T-cell (primary cell): ENCODE measurements at regions not wholly inside any gene's neighbourhood (a gene's known extent, or its start where the extent isn't known, plus 50 kb on each side); places are given as distances from the start of the nearest gene placed in this dataset.

ENCODE experiments used
- ATAC-seq, 4 experiments: fragments of 200-7000 bp in 3 of 4; fragments of 150-1000 bp in 1 of 4; cut with Tn5 transposase; replicated peaks in 1 of 4; 1 replicate in 3 of 4; 2 replicates in 1 of 4; pipeline ENCODE4 v1.10.0; 2021; ENCODE audit warnings: moderate library complexity in 3 of 4, mild to moderate bottlenecking in 2 of 4, moderate number of reproducible peaks in 1 of 4
- CTCF ChIA-PET, 2 donors: fragments of 300-600 bp; sonication (Branson Sonifier 250); formaldehyde crosslinking; loops; one replicate each; lab custom pipeline; 2022; ENCODE audit warnings: antibody characterized with exemption in 2 of 2; lab: Charles Lee
- POLR2A ChIA-PET, 2 donors: fragments of 300-600 bp; sonication (Branson Sonifier 250); formaldehyde crosslinking; loops; one replicate each; lab custom pipeline; 2022; ENCODE audit warnings: antibody characterized with exemption in 2 of 2; lab: Charles Lee
- DNase-seq, 35 experiments: peaks; one replicate each; pipeline versions ENCODE4 v3.0.0 to v3.0.0-alpha.2; 2013 to 2023
- H3K27ac ChIP-seq: one replicate; pipeline ENCODE4 v1.5.1; 2013; ENCODE audit warnings: low read length
- H3K27me3 ChIP-seq, 2 experiments: replicated peaks in 1 of 2; 1 replicate in 1 of 2; 2 replicates in 1 of 2; pipeline versions ENCODE4 v1.6.1 to v1.7.0; 2013; ENCODE audit warnings: low read length in 1 of 2, mixed read lengths in 1 of 2; ENCODE audit not compliant: control insufficient read depth in 2 of 2, insufficient read depth in 2 of 2; ENCODE audit errors: extremely low read depth in 1 of 2
- H3K36me3 ChIP-seq, 2 donors: 1 replicate in 1 of 2; 2 replicates in 1 of 2; pipeline versions ENCODE4 v1.6.1 to v1.7.0; 2013; ENCODE audit warnings: low read length in 1 of 2; ENCODE audit not compliant: control insufficient read depth in 2 of 2, insufficient read depth in 1 of 2; ENCODE audit errors: extremely low read depth in 1 of 2
- H3K4me1 ChIP-seq, 2 experiments: 1 replicate in 1 of 2; 2 replicates in 1 of 2; pipeline versions ENCODE4 v1.6.1 to v1.7.0; 2013; ENCODE audit warnings: low read length in 2 of 2, mixed read lengths in 1 of 2; ENCODE audit not compliant: insufficient read depth in 2 of 2, control insufficient read depth in 1 of 2; ENCODE audit errors: extremely low read depth in 1 of 2
- H3K4me3 ChIP-seq, 2 donors: 1 replicate in 1 of 2; 2 replicates in 1 of 2; pipeline versions ENCODE4 v1.5.1 to v1.7.0; 2013; ENCODE audit warnings: mild to moderate bottlenecking in 2 of 2, low read length in 1 of 2, moderate library complexity in 1 of 2; ENCODE audit not compliant: control insufficient read depth in 1 of 2; ENCODE audit errors: extremely low read depth in 1 of 2
- H3K9me3 ChIP-seq: 2 replicates; pipeline ENCODE4 v1.7.0; 2013
- H3K27ac Mint-ChIP-seq, 2 donors: one replicate each; pipeline ENCODE4 v1.8.0; 2020 to 2021; ENCODE audit warnings: mild to moderate bottlenecking in 2 of 2, mixed read lengths in 2 of 2
- H3K27me3 Mint-ChIP-seq, 2 donors: one replicate each; pipeline ENCODE4 v1.8.0; 2021 to 2022; ENCODE audit warnings: mixed read lengths in 2 of 2
- H3K36me3 Mint-ChIP-seq: one replicate; pipeline ENCODE4 v1.8.0; 2021; ENCODE audit warnings: mixed read lengths
- H3K4me1 Mint-ChIP-seq, 3 donors: one replicate each; pipeline ENCODE4 v1.8.0; 2020 to 2022; ENCODE audit warnings: mixed read lengths in 3 of 3, mild to moderate bottlenecking in 1 of 3
- H3K4me3 Mint-ChIP-seq, 3 donors: one replicate each; pipeline ENCODE4 v1.8.0; 2020 to 2022; ENCODE audit warnings: mild to moderate bottlenecking in 3 of 3, mixed read lengths in 3 of 3, moderate library complexity in 3 of 3
- H3K9me3 Mint-ChIP-seq, 3 donors: one replicate each; pipeline ENCODE4 v1.8.0; 2020 to 2022; ENCODE audit warnings: mixed read lengths in 3 of 3
- WGBS: methylation state at CpG from one replicate; pipeline ENCODE4 v1.1.5; 2013; ENCODE audit warnings: missing lambda C conversion rate; ENCODE audit not compliant: insufficient coverage; 5-methylcytosine and 5-hydroxymethylcytosine counted together

GRCh38 chr4:14513471-14513870, 488.8 kb upstream of the CPEB2 start:
- H3K36me3 ChIP-seq = no peaks in the 10 kb centered on the region
- 86% methylated on average over 3 of the region's 4 CpGs for WGBS
- Mint-ChIP-seq H3K27ac (no peak overlapping the region), H3K36me3 (no peaks in the 10 kb centered on the region), H3K4me3 (no peak overlapping the region), H3K4me1 (no peaks in the 10 kb centered on the region), H3K27me3 (no peaks in the 10 kb centered on the region), H3K9me3 (no peaks in the 10 kb centered on the region)
- H3K27ac ChIP-seq = no peak overlapping the region
- POLR2A ChIA-PET = no interaction called here
- DNase-seq (no peak), ATAC-seq (no peak)
- no peaks in the 10 kb centered on the region for H3K27me3 ChIP-seq
- H3K4me3 ChIP-seq = no peak overlapping the region
- no peaks in the 10 kb centered on the region for H3K9me3 ChIP-seq
- H3K4me1 ChIP-seq = no peaks in the 10 kb centered on the region
- CTCF ChIA-PET = no interaction called here

DNA sequence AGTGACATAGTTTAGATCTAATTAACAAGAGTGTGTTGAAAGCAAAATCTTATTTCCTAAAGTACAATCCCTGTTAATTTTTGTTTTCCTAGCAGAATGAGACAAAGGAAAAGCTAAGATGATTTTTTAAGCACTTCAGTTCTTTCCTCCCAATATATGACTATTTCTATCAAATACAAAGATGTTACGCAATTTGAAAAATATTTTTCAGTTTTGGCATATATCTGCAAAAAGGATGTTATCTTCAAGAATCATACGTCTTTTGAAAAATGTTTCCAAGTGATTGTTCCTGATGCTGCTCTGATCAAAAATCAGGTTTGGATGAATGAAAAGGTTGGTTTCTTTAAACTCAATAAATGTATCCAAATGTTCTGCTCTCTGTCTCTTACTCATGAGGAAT, 486.7 kb upstream of the CPEB2 start:
- Histone ChIP-seq H3K36me3 (no peaks in the 10 kb centered on the region), H3K4me3 (no peak overlapping the region), H3K27ac (no peak overlapping the region), H3K4me1 (no peaks in the 10 kb centered on the region), H3K9me3 (no peaks in the 10 kb centered on the region), H3K27me3 (no peaks in the 10 kb centered on the region)
- no peaks in the 10 kb centered on the region for H3K9me3 Mint-ChIP-seq
- no peaks in the 10 kb centered on the region for H3K27me3 Mint-ChIP-seq
- POLR2A ChIA-PET = no interaction called here
- no peak overlapping the region for H3K4me3 Mint-ChIP-seq
- no peaks in the 10 kb centered on the region for H3K4me1 Mint-ChIP-seq
- ATAC-seq (no peak), DNase-seq (no peak)
- no peak overlapping the region for H3K27ac Mint-ChIP-seq
- no CpG with 5 or more reads among the region's 2 CpGs for WGBS
- H3K36me3 Mint-ChIP-seq = no peaks in the 10 kb centered on the region
- CTCF ChIA-PET = no interaction called here

DNA sequence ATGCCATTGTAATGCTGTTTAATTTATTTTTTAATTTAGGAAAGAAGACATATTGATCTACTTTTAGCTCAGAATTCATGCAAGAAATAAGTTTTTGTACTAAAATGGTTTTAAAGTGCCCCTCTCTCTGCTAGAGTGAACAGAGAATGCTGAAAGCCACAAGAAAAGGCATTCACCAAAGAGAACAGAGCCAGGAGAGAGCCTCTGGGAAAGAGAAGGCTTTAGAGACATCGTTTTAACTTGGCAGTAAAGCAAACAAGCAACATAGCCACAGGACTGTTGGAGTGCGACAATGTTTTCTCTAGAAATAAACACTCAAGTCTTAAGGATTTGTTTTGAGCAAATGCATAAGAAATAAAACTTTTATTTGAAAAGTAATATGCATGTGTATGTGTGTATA, 484.1 kb upstream of the CPEB2 start:
- H3K4me3 ChIP-seq = no peak overlapping the region
- ChIA-PET CTCF (no interaction called here), POLR2A (no interaction called here)
- no peak for DNase-seq
- no peaks in the 10 kb centered on the region for H3K4me1 ChIP-seq
- no peaks in the 10 kb centered on the region for H3K9me3 ChIP-seq
- Mint-ChIP-seq H3K36me3 (no peaks in the 10 kb centered on the region), H3K4me3 (no peak overlapping the region), H3K27ac (no peak overlapping the region), H3K9me3 (peaks cover 0 to 4% (median under 1%) of the 10 kb centered on the region in 3 donors), H3K27me3 (no peaks in the 10 kb centered on the region), H3K4me1 (no peaks in the 10 kb centered on the region)
- ATAC-seq = no peak
- H3K36me3 ChIP-seq = no peaks in the 10 kb centered on the region
- WGBS = no CpG with 5 or more reads among the region's 2 CpGs
- H3K27ac ChIP-seq = no peak overlapping the region
- no peaks in the 10 kb centered on the region for H3K27me3 ChIP-seq

- no peak overlapping the region for H3K4me3 Mint-ChIP-seq
- no peaks in the 10 kb centered on the region for H3K9me3 ChIP-seq
- ATAC-seq (no peak), DNase-seq (no peak)
- no peaks in the 10 kb centered on the region for H3K36me3 ChIP-seq
- H3K27ac ChIP-seq = no peak overlapping the region
- no peaks in the 10 kb centered on the region for H3K4me1 Mint-ChIP-seq
- H3K27ac Mint-ChIP-seq = no peak overlapping the region
- H3K27me3 ChIP-seq = no peaks in the 10 kb centered on the region
- ChIA-PET CTCF (no interaction called here), POLR2A (no interaction called here)
- H3K4me3 ChIP-seq = no peak overlapping the region
- H3K9me3 Mint-ChIP-seq = peaks cover 0 to 4% (median 2%) of the 10 kb centered on the region in 3 donors
- no peaks in the 10 kb centered on the region for H3K36me3 Mint-ChIP-seq
- no peaks in the 10 kb centered on the region for H3K4me1 ChIP-seq
- no CpG with 5 or more reads among the region's 1 CpG for WGBS
- H3K27me3 Mint-ChIP-seq = no peaks in the 10 kb centered on the region
Measured at GRCh38 chr4:14520171-14520570, 482.1 kb upstream of the CPEB2 start.

DNA sequence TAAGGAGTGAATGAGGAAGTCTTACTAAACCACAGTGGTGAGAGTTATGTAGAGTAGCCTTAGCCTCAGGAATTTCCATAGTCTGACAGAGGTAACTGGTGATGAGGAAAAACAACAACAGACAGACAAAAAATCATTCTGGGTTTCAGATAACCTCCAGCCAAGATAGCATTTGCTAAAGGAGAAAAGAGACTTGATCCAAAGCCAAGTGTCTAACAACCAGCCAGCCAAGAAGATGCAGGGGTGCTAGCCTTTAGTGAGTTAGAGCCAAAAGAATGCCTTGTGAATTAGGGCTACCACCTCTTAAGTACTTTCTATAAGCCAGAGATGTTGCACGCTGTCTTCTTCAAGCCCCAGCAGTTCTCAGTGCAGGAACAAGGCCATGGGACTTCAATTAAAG, 478.0 kb upstream of the CPEB2 start:
- CTCF ChIA-PET = no interaction called here
- DNase-seq (no peak), ATAC-seq (no peak)
- Histone ChIP-seq H3K4me1 (no peaks in the 10 kb centered on the region), H3K9me3 (no peaks in the 10 kb centered on the region), H3K27me3 (no peaks in the 10 kb centered on the region), H3K4me3 (no peak overlapping the region), H3K36me3 (no peaks in the 10 kb centered on the region), H3K27ac (no peak overlapping the region)
- no peak overlapping the region for H3K27ac Mint-ChIP-seq
- POLR2A ChIA-PET = no interaction called here
- no peak overlapping the region for H3K4me3 Mint-ChIP-seq
- WGBS = no CpG with 5 or more reads among the region's 1 CpG
- H3K4me1 Mint-ChIP-seq = no peaks in the 10 kb centered on the region
- H3K9me3 Mint-ChIP-seq = peaks cover 0 to 4% (median 2%) of the 10 kb centered on the region in 3 donors
- H3K27me3 Mint-ChIP-seq = no peaks in the 10 kb centered on the region
- no peaks in the 10 kb centered on the region for H3K36me3 Mint-ChIP-seq

DNA sequence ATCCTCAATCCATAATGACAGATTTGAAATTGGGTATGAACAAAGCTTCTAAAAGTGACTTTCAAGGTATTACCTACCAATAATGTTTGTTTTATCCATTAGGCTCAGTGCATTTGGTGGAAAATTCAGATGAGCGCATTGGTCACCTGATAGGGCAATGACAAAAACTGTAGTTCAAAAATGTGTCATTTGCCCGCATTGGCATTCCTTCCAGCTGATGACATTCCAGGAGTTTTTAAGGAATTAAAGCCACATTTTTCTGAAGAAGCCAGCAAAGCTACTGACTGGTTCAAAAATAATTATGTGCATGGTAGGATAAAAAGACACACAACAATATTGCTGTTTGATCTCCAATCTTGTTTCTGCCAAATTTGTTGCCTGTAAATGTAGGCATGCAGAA, 473.4 kb upstream of the CPEB2 start:
- no peaks in the 10 kb centered on the region for H3K36me3 Mint-ChIP-seq
- WGBS = 100% methylated on average over 2 of the region's 2 CpGs
- no peaks in the 10 kb centered on the region for H3K9me3 Mint-ChIP-seq
- ChIA-PET POLR2A (no interaction called here), CTCF (no interaction called here)
- H3K4me1 ChIP-seq = no peaks in the 10 kb centered on the region
- no peak overlapping the region for H3K4me3 Mint-ChIP-seq
- H3K4me1 Mint-ChIP-seq = no peaks in the 10 kb centered on the region
- H3K36me3 ChIP-seq = no peaks in the 10 kb centered on the region
- no peak for ATAC-seq
- H3K9me3 ChIP-seq = no peaks in the 10 kb centered on the region
- H3K27me3 ChIP-seq = no peaks in the 10 kb centered on the region
- H3K27me3 Mint-ChIP-seq = no peaks in the 10 kb centered on the region
- H3K27ac ChIP-seq = no peak overlapping the region
- DNase-seq = no peak
- H3K4me3 ChIP-seq = no peak overlapping the region
- no peak overlapping the region for H3K27ac Mint-ChIP-seq

DNA sequence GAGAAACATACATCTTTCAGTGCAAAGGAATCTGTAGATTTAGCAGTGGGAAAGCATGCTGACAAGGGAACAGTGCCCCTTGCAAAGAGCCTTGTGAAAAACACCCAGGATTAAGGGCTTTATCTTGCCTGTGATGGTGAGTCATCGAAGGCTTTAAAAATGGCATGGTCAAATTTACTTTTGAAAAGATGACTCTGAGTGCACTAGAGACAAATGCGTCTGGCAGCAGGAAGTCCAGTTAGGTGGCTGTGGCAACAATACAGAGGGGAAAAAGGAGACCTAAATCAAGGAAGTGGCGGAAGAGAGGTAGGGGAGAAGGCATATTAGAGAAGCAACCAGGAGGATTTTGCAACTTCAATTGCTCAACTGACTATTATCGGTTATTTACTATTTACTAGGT, 472.6 kb upstream of the CPEB2 start:
- no peaks in the 10 kb centered on the region for H3K9me3 Mint-ChIP-seq
- WGBS = 66% methylated on average over 3 of the region's 4 CpGs

More for the DNA sequence above, 472.6 kb upstream of the CPEB2 start:
- ChIA-PET POLR2A (no interaction called here), CTCF (no interaction called here)
- Histone ChIP-seq H3K4me1 (no peaks in the 10 kb centered on the region), H3K4me3 (no peak overlapping the region), H3K27ac (no peak overlapping the region), H3K27me3 (no peaks in the 10 kb centered on the region), H3K36me3 (no peaks in the 10 kb centered on the region), H3K9me3 (no peaks in the 10 kb centered on the region)
- H3K27ac Mint-ChIP-seq = no peak overlapping the region
- H3K4me3 Mint-ChIP-seq = no peak overlapping the region
- no peaks in the 10 kb centered on the region for H3K27me3 Mint-ChIP-seq
- DNase-seq (no peak), ATAC-seq (no peak)
- H3K4me1 Mint-ChIP-seq = no peaks in the 10 kb centered on the region
- no peaks in the 10 kb centered on the region for H3K36me3 Mint-ChIP-seq
